HG03097 (cell line): ENCODE measurements at regions not wholly inside any gene's neighbourhood (a gene's known extent, or its start where the extent isn't known, plus 50 kb on each side); places are given as distances from the start of the nearest gene placed in this dataset.

Experiments
- ATAC-seq: cut with Tn5 transposase; IDR thresholded peaks from one replicate; pipeline ENCODE4 v1.9.1; 2021; ENCODE audit not compliant: unreplicated experiment, low FRiP score

DNA sequence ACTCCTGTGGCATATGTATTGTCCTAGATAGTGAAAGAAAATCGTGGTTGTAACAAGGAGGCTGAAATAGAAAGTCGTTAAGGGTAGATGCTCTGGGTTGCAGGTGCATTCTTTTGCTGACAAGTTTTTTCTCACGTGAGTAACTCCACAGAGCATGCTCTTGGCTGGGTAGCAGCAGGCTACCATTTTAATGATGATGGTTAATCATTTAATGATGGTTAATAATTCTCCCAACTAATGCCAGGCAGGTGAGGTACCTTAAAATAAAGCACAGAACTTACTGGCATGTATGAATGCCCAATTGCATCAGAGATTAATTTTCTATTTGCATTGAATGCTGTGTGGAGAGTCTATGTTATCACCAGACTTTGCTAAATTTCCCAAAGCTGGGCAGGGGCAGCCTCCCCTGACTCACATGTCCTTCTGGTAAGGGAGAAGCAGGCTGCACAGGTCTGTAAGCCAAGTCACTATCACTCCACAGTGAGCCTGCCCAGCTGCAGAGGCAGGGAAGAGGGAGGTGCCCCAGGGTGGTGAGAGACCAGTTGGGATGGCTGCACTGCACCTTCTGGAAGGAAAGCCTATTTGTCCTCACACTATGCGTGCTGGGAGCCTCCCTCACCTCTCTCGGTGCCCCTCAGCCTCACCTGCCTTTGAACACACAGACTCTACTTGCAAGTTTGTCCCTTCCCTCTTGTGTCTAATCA lies 287.0 kb upstream of the IGFBP3 start:
- no peak for ATAC-seq

DNA sequence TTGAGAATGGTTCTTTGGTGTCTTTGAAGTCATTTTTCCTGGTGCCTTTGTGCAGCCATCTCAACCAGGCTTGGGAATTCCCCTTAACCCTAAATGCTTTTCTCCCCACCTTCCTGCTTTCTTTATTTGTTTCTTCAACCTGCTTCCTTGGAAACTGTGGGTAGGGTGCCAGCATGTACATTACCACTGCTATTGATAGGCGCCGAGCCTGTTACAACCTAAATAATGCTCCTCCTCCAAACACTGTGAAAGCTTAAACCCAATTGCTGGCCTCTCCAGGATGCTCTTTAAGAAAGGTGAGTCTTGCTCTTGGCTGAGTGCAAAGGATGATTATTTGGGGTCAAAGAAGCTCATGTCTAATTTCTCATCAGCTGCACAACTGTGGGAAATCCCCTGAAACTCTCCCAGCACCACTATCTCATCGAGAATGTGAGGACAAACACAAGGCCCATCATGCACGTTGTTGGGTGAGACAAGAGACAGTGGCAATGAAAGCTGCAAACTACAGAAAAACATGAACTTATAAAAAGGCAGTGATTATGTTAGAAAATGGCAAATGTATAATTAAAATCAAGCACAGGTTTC lies 285.5 kb upstream of the IGFBP3 start:
- ATAC-seq, result no peak

DNA sequence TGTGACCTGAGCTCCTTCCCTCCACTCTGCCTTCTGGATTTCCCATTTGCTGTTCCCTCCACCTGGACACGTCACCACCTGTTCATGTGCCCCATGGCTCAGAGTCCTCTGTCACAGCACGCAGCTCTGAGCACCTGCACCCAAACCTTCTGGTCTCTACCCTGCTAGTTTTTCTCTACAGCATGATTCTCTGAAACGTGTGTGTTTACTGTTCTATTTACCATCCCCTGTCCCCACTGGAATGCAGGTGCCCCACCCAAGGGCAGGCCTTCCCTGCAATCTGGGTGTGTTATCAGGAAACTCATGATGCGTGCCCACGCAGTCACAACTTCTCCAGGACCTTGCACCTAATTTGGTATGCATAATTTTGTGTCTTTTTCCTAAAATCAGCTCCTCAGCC lies 284.4 kb upstream of the IGFBP3 start:
- ATAC-seq, result no peak

DNA sequence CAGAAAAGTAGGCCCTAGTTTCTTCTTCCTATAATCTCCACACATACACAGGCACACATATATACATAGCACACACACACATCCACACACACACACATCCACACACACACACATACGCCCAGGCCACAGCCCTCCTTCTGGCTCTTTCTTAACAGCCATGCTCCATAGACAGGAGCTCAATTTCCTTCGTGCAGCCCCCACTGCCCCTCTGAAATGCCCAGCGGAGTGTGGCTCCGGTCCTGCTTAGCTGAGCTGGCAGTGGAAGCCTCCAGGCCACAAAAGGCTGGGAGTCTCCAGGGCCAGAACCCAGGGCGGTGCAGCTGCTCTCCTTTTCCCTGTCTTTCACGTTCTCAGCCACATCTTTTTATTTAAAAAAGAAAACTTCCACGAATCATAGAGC lies 282.9 kb upstream of the IGFBP3 start:
- ATAC-seq, result no peak

DNA sequence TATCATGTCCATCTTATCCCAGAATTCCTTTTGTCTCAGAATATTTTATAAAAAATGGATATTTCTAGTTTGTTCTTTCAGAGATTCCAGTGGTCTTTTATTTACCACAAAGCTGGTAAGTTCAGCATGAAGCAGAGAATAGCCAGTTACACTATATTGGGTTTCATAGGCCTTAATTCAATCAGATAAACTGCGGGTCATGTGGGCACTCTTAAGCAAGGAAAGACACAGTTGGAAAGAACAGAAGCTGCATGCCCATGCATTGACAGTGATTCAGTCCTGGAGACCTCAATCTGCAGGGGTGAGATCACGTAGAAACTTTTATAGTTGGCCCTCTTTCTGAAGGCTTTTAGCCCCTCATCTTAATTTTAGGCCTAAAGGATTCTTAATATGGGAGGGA lies 281.3 kb upstream of the IGFBP3 start:
- no peak for ATAC-seq

DNA sequence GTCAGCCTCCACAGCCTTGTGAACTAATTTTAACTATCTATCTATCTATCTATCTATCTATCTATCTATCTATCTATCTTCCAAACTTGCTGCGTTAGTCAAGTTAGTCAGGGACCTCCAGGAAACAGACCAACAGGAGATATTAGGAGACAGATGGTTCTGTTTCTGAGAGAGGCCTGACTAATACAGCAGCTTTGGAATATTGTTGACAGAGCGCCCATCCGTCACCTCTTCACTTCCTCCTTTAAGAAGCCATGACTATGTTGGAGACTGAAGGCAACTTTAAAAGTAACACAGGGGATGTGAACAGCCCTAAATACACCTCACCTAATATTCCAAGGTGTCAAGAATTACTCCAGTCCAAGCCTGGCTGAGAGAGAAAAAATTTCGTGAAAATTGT lies 280.9 kb upstream of the IGFBP3 start:
- no peak for ATAC-seq

DNA sequence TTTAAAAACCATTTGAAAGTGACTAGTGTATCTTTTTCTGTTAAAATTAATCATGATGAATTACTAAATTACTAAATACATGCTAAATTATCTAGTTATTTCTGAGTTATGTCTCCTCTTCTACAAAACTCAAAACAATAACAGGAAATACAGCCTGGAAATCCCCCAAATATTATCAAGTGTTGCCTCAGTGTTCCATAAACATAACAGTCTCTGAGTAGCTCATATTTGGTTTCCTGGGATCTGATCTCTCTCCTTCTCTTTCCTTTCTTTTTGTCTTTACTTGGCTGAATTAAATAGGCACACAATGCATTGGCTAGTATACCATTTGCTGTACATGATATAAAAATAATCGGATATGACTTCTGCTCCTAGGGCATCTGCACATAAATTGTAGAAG lies 277.6 kb upstream of the IGFBP3 start:
- no peak for ATAC-seq

DNA sequence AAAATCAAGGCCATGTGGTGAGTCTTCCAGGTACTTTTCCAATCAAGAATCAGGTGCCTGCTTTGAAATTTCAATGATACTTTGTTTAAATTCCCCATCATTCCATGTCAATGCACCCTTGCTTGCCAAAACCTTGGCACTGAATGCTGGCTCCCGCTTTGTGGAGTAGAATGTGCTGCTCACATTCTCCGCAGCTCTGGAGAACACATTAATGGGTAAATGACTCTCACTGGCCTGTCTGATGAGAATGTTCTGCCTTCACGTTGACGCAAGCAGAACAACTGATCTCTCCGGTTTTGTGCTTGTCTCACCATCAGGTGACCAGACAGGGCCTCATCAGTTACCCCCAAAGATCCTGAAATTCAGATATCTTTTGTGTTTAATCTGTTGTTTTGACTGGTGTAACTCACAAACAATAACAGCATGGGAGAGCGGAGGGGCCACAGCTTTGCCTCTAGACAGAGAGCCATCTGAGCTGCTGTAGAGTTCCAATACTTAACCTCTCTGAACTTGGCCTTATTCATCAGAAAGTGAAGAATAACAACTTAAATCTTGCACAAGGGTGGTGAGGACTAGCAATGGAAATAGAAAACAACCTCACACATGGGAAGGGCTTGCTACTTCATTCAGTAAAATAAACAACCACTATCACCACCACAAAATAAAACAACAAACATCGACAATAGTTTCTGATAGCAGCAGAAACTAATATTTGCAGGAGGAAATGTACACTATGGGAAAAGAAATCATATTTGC lies 276.9 kb upstream of the IGFBP3 start:
- ATAC-seq, result no peak

DNA sequence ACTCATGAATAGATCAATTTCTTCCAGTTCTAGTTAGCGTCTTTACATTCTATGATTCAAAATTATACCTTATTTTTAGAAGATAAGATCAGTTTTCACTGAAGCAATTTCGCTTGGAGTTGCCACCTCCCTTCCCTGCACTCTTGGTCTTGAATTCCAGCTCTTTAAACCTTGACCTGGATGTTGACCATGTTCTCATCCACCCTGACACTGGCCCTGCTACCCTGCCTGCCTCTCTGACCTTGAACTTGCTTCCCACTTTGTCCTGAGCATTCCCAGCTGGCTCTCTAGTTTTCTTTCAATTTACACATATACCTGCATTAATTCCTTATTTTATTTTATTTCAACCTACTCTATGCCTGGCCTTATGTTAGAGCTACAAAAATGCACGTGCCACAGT lies 274.9 kb upstream of the IGFBP3 start:
- no peak for ATAC-seq

DNA sequence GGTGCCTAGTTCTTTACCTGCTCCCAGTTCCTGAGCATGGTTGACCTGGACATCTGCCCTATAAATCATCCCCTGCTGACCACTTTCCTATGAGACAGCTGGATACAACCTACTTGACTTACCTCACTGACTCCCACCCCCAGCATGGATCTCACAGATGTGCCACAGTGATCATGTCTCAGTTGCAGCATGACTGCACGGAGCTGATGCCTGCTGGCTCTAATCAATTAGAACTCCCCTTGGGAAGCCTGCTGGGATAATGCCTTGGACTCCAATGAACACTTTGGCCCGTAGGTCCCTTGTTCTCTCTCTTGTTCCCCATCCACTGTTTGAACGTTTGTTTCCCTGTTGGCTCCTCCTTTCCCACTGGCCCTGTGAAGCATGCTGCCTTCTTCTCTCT lies 271.2 kb upstream of the IGFBP3 start:
- no peak for ATAC-seq

DNA sequence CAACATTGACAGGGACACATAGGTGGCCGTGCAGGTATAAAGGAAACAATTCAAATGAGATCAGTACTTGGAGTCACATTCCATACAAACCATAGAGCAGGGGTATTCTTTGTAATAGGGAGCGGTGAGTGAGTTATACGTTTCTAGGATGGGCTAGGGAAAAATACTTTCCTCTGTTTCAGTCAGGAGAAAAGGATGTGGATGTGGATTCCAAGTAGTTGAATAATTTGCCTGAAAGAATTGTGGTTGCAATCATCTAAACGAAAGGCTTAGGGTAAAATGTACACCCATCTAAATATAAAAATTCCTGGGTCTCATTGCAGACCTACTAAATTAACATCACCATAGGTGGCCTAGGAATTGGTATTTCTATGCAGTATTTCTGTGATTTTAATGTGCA lies 270.7 kb upstream of the IGFBP3 start:
- no peak for ATAC-seq

DNA sequence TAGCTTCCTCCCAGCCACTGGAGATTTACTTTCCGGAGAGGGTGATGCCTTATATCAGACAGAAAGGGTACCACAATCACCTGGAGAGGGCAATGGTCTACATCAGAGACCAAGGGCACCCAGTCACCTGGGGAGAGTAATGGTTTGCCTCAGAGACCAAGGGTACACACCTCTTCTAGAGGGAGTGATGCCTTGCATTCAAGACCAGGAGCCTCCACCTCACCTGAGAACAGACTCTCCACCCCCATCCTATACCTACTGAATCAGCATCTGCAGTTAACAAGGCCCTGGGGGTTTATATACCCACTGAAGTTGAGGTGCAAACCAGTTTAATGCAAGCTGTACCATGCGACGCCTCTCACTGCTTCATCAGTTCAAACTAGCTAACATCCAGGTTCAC lies 270.2 kb upstream of the IGFBP3 start:
- ATAC-seq, result no peak

DNA sequence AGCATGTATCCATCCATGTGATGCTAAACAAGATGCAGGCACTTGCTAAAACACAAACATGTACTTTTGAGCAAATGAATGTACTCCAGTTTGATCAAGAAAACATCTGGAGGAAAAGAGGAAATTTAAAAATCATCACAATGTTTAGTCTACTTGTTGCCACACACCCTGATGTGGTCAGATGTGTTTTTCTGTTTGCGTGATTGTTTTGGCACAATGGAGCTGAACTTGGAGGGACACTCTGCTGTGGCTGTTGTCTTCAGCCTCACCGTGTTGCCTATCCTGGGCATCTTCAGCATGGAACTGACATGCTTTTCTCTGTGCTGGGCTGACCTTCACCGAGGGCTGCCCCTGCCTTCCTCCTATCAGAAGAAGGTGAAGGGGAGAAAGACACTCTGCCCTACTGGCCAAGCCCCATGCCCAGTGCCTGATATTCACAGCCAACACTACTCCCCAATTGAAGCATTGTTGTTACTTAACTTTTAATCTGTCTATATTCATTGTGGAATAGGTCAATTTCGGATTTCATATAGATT lies 268.3 kb upstream of the IGFBP3 start:
- no peak for ATAC-seq

DNA sequence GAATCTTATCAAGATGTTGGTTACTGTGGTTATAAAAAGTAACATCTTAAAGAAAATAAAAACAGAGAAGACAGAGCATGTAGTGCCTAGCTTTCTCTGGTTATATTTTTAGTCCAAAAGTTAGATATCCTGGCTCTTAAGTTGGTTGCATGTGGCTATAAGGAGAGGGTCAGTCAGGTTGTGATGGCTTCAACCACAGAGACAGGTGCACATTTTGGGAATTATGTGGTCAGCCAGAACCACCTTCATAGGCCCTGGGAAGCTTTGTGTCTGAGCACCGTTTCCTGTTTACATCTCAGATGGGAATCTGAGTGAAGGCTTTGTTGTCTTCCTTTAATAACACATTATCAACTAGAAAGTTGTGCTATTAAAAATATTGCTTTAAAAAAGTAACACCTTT lies 265.1 kb upstream of the IGFBP3 start:
- no peak for ATAC-seq

DNA sequence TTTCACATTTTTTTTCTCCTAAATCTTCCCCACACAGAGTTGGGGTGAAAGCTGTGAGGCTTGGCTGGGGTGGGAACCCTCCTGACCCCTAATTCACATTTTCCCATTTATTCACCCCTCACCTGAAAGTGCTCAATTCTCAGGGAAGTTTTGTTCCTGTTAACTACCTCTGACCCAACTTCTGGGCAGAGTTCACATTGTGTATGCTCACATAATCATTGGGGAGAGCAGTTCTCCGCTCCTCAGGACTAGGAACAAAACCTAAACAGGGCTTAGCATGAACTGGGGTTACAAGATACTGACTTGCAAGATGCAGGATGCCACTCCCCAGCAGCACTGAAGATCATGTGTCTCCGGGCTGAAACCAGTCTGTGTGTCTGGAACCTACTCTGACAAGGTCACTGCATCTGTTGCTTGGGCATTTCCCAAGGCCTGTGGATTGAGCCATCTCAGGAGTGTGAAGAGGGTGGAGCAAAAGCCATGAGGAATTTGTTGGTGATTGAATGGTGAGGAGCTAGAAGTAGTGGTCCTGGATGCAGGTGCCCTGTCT lies 258.1 kb upstream of the IGFBP3 start:
- ATAC-seq, result no peak

DNA sequence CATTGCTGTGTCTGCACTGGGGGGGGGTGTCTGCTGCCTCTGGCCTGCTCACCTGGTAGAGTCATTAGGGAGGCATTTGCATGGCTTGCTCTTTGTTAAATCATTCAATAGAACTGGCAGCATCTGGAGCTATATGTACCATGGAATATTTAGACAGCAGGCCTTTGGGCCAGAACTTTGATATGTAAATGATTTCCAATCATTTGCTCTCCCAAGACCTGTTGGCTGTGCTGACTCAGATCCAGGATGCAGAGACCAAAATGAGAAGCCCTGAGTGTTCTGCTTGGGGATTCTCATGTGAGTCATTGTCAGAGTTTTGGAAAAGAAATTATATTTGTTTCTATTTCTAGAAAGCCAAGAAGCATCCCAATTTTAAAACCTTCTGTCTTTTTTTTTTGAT lies 257.6 kb upstream of the IGFBP3 start:
- ATAC-seq, result no peak

DNA sequence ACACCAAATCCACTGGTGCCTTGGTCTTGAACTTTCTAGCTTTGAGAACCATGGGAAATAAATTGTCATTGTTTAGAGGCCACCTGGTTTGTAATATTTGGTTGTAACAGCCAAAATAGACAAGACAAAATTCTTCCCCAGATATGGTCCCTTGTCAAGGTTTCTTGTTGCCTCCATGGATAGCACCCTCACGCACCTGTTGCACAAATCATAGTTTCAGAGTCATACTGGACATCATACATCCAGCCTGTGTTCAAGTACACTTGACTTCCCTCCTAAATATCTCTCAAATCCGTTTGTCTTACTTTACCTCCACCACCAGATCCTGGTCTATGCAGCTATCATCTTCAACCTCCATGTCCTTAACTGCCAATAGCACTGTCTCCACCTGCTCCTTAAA lies 256.7 kb upstream of the IGFBP3 start:
- no peak for ATAC-seq

DNA sequence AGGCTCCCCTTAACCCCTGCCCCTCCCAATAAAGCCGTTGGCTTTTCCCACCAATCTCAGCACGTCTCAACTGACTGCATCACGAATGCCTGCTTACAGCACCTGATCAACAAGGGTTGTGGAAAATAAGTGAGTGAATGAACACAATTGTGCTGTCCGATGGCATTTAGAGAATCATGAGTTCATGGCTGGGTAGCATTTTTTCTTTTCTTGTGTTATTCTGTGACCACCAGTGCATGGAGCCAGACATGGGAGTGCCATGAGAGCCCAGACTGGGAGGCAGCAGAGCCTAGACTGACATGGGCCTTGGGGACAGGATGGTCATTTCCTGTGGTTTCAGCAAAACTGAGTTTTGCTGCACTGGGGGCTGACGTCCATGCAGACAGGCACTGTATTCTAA lies 254.1 kb upstream of the IGFBP3 start:
- no peak for ATAC-seq

DNA sequence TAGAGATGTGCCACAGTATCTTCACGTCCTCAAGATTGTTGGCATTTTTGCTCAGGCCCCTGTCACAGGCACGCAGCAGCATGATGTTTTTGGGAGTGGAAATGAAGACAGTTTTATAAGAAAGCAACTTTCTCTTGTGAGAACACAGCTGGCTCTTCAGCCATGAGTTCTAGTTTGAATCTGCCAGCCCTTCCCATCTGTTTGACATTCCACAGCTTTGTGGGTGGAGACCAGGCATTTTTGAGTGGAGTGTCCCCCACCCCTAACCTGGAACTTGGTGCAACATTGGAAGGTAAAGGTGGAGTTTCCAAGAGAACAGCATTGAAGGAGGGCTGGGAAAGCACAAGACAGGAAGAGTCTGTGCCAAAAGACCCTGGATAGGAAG lies 253.1 kb upstream of the IGFBP3 start:
- no peak for ATAC-seq

DNA sequence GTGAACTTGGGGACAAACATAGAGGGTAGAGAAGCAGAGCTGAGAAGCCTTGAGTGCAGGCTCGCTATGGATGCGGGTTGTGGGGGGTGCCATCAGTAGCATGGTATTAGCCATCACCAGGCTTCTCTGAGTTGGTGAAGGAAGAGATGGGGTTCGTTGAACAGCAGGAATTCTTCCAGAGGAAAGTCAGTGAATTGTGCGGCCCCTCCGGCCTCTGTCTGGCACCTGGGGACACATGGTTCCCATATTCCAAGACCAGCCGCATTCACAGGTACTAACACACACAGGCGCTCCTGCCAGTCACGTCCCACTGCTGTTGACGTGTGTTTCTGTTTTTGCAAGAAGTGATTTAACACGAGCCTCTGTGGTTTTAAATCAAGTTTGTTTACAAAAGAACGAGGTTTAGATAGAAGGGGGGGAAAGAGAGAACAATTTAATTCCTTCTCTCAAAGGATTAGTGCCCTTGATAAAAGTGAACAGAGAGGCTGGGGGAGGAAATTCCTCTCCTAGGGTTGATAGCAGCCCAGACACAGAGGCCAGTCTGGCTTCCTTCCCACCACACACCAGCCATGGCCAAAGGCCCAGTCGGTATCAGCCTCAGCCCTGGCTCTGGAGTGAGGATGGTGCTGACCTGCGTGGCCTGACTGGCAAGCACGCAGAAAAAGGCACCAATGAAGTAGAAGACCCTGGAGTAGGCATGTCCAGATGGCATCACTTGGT lies 252.6 kb upstream of the IGFBP3 start:
- no peak for ATAC-seq

DNA sequence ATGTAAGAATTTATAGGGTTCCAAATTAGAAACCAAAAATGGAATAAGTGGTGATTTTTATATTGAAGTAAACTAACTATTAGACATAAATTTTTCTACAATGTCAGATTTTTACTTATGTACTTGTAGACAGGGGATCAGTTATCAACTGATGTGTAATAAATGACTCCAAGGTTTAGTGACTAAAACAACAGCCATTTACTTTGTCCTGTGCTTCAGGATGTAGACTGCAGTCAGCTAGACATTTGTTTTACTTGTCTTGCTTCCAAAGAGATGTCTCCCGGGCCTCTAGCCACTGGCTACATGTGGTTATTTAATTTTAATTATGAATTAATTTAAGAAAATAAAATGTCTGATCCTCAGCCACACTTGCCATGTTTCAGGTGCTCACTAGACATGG lies 249.7 kb upstream of the IGFBP3 start:
- ATAC-seq, result no peak
